Ovary (tissue), 3 donors: ENCODE measurements at regions not wholly inside any gene's neighbourhood (a gene's known extent, or its start where the extent isn't known, plus 50 kb on each side); places are given as distances from the start of the nearest gene placed in this dataset.

Experiments used
- POLR2A ChIP-seq: fragments of 450-650 bp; IDR thresholded peaks from one replicate; pipeline ENCODE4 v1.6.1; 2017; ENCODE audit warnings: antibody characterized with exemption, mild to moderate bottlenecking, moderate library complexity
- TF ChIP-seq, protein P1 (sequence below), 3 donors: fragments of 450-650 bp in 2 of 3; fragments of 200-600 bp in 1 of 3; IDR thresholded peaks; one replicate each; pipeline versions ENCODE4 v1.5.1 to v1.8.0; 2016 to 2022; ENCODE audit warnings: antibody characterized with exemption in 3 of 3, mild to moderate bottlenecking in 1 of 3
- donor health status: DM: no; HTN: no; CAD: no.

DNA sequence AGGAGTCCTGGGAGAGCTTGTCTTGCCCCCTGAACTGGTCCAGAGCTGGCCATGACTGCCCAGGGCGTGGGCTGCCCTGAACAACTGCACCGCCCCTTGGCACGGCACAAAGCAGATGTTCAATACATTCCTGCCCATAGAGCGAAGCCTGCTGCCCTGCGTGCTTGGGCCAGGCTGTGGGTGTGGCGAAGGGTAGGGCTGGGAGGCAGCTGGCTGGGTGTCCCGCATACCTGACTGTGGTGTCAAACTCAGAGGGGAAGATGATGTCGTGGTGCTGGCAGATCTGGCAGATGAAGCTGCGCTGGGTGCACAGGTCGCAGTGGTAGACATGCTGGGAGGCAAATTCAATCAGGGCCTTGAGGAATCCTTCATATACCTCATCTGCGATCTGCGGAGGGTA is 124.2 kb upstream of the SMURF2 start:
- TF ChIP-seq, protein P1, sequence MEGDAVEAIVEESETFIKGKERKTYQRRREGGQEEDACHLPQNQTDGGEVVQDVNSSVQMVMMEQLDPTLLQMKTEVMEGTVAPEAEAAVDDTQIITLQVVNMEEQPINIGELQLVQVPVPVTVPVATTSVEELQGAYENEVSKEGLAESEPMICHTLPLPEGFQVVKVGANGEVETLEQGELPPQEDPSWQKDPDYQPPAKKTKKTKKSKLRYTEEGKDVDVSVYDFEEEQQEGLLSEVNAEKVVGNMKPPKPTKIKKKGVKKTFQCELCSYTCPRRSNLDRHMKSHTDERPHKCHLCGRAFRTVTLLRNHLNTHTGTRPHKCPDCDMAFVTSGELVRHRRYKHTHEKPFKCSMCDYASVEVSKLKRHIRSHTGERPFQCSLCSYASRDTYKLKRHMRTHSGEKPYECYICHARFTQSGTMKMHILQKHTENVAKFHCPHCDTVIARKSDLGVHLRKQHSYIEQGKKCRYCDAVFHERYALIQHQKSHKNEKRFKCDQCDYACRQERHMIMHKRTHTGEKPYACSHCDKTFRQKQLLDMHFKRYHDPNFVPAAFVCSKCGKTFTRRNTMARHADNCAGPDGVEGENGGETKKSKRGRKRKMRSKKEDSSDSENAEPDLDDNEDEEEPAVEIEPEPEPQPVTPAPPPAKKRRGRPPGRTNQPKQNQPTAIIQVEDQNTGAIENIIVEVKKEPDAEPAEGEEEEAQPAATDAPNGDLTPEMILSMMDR (IDR thresholded peaks at IDR 0.05) = no peak
- no peak for TF ChIP-seq POLR2A
